ENCODE measurements at regions not wholly inside any gene's neighbourhood (a gene's known extent, or its start where the extent isn't known, plus 50 kb on each side); places are given as distances from the start of the nearest gene placed in this dataset.

GRCh38 chr20:59434960-59435359, 134.5 kb downstream of the EDN3 start:
- H3K27me3 Mint-ChIP-seq, result peaks cover 5 to 8% of the 10 kb centered on the region in 2 donors
- H3K36me3 Mint-ChIP-seq, result no peaks in the 10 kb centered on the region
- ATAC-seq (replicated peaks), result no peak
- no peak overlapping the region for H3K27ac Mint-ChIP-seq
- H3K4me3 Mint-ChIP-seq, result no peak overlapping the region
- no peak for DNase-seq
- no peaks in the 10 kb centered on the region for H3K9me3 Mint-ChIP-seq
- no peaks in the 10 kb centered on the region for H3K4me1 Mint-ChIP-seq

DNA sequence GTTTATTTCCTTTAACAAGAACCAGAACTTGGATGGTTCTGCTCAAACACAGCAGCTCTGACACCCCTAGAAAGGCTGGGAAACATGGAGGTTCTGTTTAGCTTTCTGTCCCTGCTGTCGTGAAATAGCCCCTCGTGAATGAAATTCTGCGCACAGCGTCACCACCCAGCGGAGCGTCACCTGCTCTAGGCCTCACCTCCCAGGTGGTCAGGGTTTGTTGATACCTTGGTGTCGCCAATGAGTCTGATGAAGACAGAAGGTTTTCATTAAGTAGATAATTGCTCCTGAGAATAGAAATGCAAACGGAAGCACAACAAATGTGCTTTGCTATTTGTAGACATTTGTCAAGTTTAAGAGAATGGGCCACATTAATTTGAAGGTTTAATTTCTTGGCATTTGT, 135.1 kb downstream of the EDN3 start:
- no peak for DNase-seq
- no peak for ATAC-seq (replicated peaks)
- no peak overlapping the region for H3K4me3 Mint-ChIP-seq
- H3K27me3 Mint-ChIP-seq, result peaks cover 5 to 8% of the 10 kb centered on the region in 2 donors
- no peaks in the 10 kb centered on the region for H3K36me3 Mint-ChIP-seq
- no peak overlapping the region for H3K27ac Mint-ChIP-seq
- H3K9me3 Mint-ChIP-seq, result no peaks in the 10 kb centered on the region
- H3K4me1 Mint-ChIP-seq, result no peaks in the 10 kb centered on the region

DNA sequence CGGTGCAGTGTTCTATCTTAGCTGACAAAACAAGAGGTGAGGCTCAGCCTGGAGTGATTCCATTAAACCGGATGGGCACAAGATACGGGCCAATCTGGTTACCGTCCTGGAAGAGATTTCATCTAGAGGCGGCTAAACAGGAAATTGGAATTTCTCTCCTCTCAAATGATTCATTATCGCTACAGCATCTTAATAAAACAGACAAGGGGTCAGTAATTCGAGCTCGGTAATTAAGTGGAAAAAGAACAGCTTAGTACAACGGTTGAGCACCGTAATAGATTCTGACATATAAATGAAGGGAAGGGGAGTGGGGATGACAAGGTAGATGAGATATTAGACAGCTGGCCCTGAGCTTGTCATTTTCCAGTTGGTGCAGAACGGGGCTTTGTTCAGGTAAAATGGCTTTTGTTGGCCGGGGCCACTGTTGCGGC, 137.2 kb downstream of the EDN3 start:
- no peak for ATAC-seq (replicated peaks)
- no peaks in the 10 kb centered on the region for H3K36me3 Mint-ChIP-seq
- peaks cover 23 to 27% of the 10 kb centered on the region in 2 donors for H3K27me3 Mint-ChIP-seq
- H3K4me1 Mint-ChIP-seq, result no peaks in the 10 kb centered on the region
- no peak for DNase-seq
- no peaks in the 10 kb centered on the region for H3K9me3 Mint-ChIP-seq
- H3K4me3 Mint-ChIP-seq, result no peak overlapping the region
- H3K27ac Mint-ChIP-seq, result no peak overlapping the region

DNA sequence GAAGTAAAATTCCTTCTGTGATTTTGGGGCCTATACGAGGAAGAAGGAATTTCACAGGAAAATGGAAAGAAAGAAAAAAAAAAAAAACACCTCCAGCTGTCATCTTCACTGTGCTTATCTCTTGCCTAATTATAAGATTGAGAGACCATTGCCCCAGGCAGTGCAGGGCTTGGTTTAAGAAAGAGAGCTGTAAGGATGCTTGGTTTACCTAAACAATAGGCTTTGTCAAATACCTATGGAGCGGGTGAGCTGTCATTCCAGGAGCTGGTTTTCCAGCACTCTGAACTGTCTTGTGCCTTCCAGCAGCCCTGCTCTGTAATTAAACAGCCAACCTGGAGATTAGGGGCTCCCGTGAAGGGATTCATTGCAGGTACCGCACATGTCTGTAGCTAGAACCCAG, 137.8 kb downstream of the EDN3 start:
- Mint-ChIP-seq H3K27ac (no peak overlapping the region), H3K9me3 (no peaks in the 10 kb centered on the region), H3K4me3 (no peak overlapping the region), H3K27me3 (peaks cover 28 to 30% of the 10 kb centered on the region in 2 donors), H3K4me1 (no peaks in the 10 kb centered on the region), H3K36me3 (no peaks in the 10 kb centered on the region)
- no peak for DNase-seq
- ATAC-seq (replicated peaks), result no peak

GRCh38 chr20:59439243-59439642, 138.8 kb downstream of the EDN3 start:
- no peak overlapping the region for H3K4me3 Mint-ChIP-seq
- no peaks in the 10 kb centered on the region for H3K9me3 Mint-ChIP-seq
- H3K4me1 Mint-ChIP-seq, result no peaks in the 10 kb centered on the region
- no peaks in the 10 kb centered on the region for H3K36me3 Mint-ChIP-seq
- no peak for DNase-seq
- no peak overlapping the region for H3K27ac Mint-ChIP-seq
- peaks cover 34 to 36% of the 10 kb centered on the region in 2 donors for H3K27me3 Mint-ChIP-seq
- ATAC-seq (replicated peaks), result no peak

- no peak overlapping the region for H3K4me3 Mint-ChIP-seq
- H3K4me1 Mint-ChIP-seq, result no peaks in the 10 kb centered on the region
- H3K27me3 Mint-ChIP-seq, result peaks cover 50 to 53% of the 10 kb centered on the region in 2 donors
- H3K9me3 Mint-ChIP-seq, result no peaks in the 10 kb centered on the region
- ATAC-seq (replicated peaks) (no peak), DNase-seq (no peak)
- no peak overlapping the region for H3K27ac Mint-ChIP-seq
- no peaks in the 10 kb centered on the region for H3K36me3 Mint-ChIP-seq
These were observed 140.9 kb downstream of the EDN3 start for GRCh38 chr20:59441306-59441705.

- Mint-ChIP-seq H3K36me3 (no peaks in the 10 kb centered on the region), H3K27ac (no peak overlapping the region), H3K4me3 (no peak overlapping the region), H3K9me3 (no peaks in the 10 kb centered on the region), H3K4me1 (no peaks in the 10 kb centered on the region), H3K27me3 (peaks cover 53 to 60% of the 10 kb centered on the region in 2 donors)
- DNase-seq (no peak), ATAC-seq (replicated peaks) (no peak)
These were observed 141.7 kb downstream of the EDN3 start for GRCh38 chr20:59441860-59442810.

DNA sequence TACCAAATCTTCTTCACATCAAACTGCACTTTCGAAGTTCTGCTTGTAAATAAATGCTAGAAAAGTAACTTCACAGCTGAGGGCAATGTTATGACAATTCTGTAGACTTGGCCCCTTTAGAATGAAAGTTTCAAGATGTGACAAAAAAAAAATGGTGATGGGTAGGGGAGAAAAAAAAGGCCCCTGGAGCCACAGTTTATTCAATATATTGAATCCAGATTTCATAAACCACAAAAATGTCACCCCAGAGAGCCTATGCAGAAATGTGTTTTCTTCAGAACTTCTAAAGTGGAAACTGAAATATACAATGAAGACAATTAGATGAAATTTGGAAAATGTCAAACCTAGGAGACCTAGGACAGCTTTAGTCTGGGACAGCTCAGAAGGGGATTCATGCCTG, 143.1 kb downstream of the EDN3 start:
- no peak for ATAC-seq (replicated peaks)
- peaks cover 67 to 74% of the 10 kb centered on the region in 2 donors for H3K27me3 Mint-ChIP-seq

DNA sequence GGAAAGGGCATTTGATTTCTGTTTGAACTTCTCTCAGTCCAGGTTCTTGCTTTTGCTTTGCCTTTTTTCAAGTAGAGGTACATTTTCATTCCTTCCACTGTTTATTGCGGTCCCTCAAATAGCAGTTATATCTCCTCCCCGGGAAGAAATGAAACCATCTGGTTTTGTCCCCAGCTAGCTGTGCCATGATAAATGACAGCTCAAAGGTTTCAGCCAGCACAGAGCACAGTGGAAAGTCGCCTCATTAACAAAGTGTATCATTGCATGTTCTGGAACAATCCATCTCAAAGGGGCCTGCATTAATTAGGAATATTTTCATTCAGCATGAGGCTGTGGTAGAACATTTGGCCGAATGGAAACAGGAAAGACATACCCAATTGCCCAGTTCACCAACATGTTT, 146.0 kb downstream of the EDN3 start:
- Mint-ChIP-seq H3K4me1 (no peaks in the 10 kb centered on the region), H3K4me3 (no peak overlapping the region), H3K36me3 (no peaks in the 10 kb centered on the region), H3K27ac (no peak overlapping the region), H3K27me3 (peaks cover 76 to 81% of the 10 kb centered on the region in 2 donors), H3K9me3 (no peaks in the 10 kb centered on the region)
- ATAC-seq (replicated peaks) (no peak), DNase-seq (no peak)

More for the DNA sequence above, 143.1 kb downstream of the EDN3 start:
- no peak for DNase-seq
- no peaks in the 10 kb centered on the region for H3K4me1 Mint-ChIP-seq
- H3K4me3 Mint-ChIP-seq, result no peak overlapping the region
- no peak overlapping the region for H3K27ac Mint-ChIP-seq
- H3K9me3 Mint-ChIP-seq, result no peaks in the 10 kb centered on the region
- H3K36me3 Mint-ChIP-seq, result no peaks in the 10 kb centered on the region

- Mint-ChIP-seq H3K27ac (no peak overlapping the region), H3K9me3 (no peaks in the 10 kb centered on the region), H3K27me3 (peaks cover 59 to 68% of the 10 kb centered on the region in 2 donors), H3K4me3 (no peak overlapping the region), H3K4me1 (no peaks in the 10 kb centered on the region), H3K36me3 (no peaks in the 10 kb centered on the region)
- DNase-seq (no peak), ATAC-seq (replicated peaks) (no peak)
These were observed 147.8 kb downstream of the EDN3 start for GRCh38 chr20:59448196-59448595.

DNA sequence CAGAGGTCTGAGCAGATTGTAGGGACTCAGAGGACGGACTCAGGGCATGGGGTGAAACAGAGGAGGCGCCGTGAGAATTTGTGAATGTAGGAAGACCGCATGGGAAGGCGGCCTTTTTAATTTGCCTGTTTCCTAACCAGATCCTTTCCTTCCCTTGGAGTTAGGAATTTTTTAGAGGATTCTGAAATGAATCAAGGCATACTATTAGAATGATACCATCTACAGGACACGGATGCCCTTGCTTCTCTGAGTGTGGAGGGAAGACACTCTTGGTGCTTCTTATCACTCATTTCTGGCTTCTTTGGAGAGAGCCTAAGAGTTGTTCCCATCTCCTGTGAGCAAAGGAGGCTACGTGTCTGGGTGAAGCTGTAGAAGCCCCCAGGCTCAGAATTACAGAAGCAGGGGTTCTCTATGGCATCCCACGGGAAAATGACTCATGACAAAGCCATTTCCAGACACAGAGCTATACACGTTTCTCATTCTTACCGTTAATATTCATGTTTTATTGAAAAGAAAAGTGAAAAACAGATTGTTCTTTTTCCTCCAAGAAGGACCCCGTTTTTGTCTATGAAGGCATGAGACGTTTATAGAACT, 148.5 kb downstream of the EDN3 start:
- Mint-ChIP-seq H3K27me3 (peaks cover 52 to 60% of the 10 kb centered on the region in 2 donors), H3K36me3 (no peaks in the 10 kb centered on the region), H3K4me3 (no peak overlapping the region), H3K27ac (no peak overlapping the region), H3K4me1 (no peaks in the 10 kb centered on the region), H3K9me3 (no peaks in the 10 kb centered on the region)
- ATAC-seq (replicated peaks) (no peak), DNase-seq (no peak)

- Mint-ChIP-seq H3K9me3 (no peaks in the 10 kb centered on the region), H3K27ac (no peak overlapping the region), H3K27me3 (peaks cover 35 to 42% of the 10 kb centered on the region in 2 donors), H3K4me3 (no peak overlapping the region), H3K4me1 (no peaks in the 10 kb centered on the region), H3K36me3 (no peaks in the 10 kb centered on the region)
- ATAC-seq (replicated peaks) (no peak), DNase-seq (no peak)
These were observed 150.7 kb downstream of the EDN3 start for GRCh38 chr20:59451066-59451630.

DNA sequence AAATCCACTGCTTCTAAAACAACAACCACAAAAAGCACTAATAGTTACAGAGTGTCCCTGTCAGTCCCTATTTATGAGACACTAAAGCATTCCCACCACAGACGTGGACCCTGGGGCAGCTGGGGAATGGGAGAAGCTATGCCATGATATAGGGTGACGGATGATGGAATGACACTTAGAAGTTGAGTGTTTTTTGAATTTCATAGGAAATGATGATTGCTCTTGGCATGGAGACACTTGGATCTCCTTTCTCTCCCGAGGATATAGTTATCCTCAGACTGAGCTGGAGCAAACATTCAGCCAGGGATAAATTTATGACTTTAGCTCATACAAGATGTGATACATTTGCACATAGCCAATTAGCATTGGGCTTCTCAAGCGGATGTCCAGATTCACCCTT, 151.2 kb downstream of the EDN3 start:
- DNase-seq, result no peak
- H3K9me3 Mint-ChIP-seq, result no peaks in the 10 kb centered on the region
- no peaks in the 10 kb centered on the region for H3K36me3 Mint-ChIP-seq
- H3K4me3 Mint-ChIP-seq, result no peak overlapping the region
- peaks cover 38 to 40% of the 10 kb centered on the region in 2 donors for H3K27me3 Mint-ChIP-seq
- ATAC-seq (replicated peaks), result no peak
- H3K27ac Mint-ChIP-seq, result no peak overlapping the region
- no peaks in the 10 kb centered on the region for H3K4me1 Mint-ChIP-seq

GRCh38 chr20:59452856-59453255, 151.5 kb upstream of the PHACTR3 start:
- DNase-seq (no peak), ATAC-seq (replicated peaks) (peak in 1 of 2 donors; percentile 7)
- no peaks in the 10 kb centered on the region for H3K36me3 Mint-ChIP-seq
- no peak overlapping the region for H3K4me3 Mint-ChIP-seq
- H3K27me3 Mint-ChIP-seq, result peaks cover 26 to 29% of the 10 kb centered on the region in 2 donors
- no peak overlapping the region for H3K27ac Mint-ChIP-seq
- no peaks in the 10 kb centered on the region for H3K4me1 Mint-ChIP-seq
- H3K9me3 Mint-ChIP-seq, result no peaks in the 10 kb centered on the region

Data from stimulated activated naive B cell treated with anti-CD40 and anti-IgM and Interleukin-4, amounts not matched to agents 10 μg/mL and 1 μg/mL and 100 μg/mL, for 72 hours (primary cell).